ENCODE measurements at regions not wholly inside any gene's neighbourhood (a gene's known extent, or its start where the extent isn't known, plus 50 kb on each side); places are given as distances from the start of the nearest gene placed in this dataset.

GRCh38 chr15:29631076-29632070, 190.9 kb downstream of the TJP1 start:
- H3K27ac ChIP-seq (replicated peaks in 1 of 4) = no peak overlapping the region
- no peaks in the 10 kb centered on the region for H3K36me3 ChIP-seq
- TF ChIP-seq, protein P1, sequence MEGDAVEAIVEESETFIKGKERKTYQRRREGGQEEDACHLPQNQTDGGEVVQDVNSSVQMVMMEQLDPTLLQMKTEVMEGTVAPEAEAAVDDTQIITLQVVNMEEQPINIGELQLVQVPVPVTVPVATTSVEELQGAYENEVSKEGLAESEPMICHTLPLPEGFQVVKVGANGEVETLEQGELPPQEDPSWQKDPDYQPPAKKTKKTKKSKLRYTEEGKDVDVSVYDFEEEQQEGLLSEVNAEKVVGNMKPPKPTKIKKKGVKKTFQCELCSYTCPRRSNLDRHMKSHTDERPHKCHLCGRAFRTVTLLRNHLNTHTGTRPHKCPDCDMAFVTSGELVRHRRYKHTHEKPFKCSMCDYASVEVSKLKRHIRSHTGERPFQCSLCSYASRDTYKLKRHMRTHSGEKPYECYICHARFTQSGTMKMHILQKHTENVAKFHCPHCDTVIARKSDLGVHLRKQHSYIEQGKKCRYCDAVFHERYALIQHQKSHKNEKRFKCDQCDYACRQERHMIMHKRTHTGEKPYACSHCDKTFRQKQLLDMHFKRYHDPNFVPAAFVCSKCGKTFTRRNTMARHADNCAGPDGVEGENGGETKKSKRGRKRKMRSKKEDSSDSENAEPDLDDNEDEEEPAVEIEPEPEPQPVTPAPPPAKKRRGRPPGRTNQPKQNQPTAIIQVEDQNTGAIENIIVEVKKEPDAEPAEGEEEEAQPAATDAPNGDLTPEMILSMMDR (IDR thresholded peaks at IDR 0.05) = no peak
- TF ChIP-seq POLR2A (IDR thresholded peaks at IDR 0.05; ENCODE audit: low read depth) = no peak
- no peak for TF ChIP-seq EP300 (IDR thresholded peaks at IDR 0.05)
- TF ChIP-seq POLR2AphosphoS5 (IDR thresholded peaks at IDR 0.05) = no peak
- WGBS = 62% methylated on average over 10 of the region's 10 CpGs
- H3K4me1 ChIP-seq = no peaks in the 10 kb centered on the region
- H3K4me3 ChIP-seq = no peak overlapping the region
- intact Hi-C loops (cut with DNase I) = no loop called here
- peaks cover 0 to 42% (median 0%) of the 10 kb centered on the region in 4 donors for H3K27me3 ChIP-seq
- DNase-seq (ENCODE audit: extremely low spot score) = no peak
- H3K9me3 ChIP-seq = no peaks in the 10 kb centered on the region

DNA sequence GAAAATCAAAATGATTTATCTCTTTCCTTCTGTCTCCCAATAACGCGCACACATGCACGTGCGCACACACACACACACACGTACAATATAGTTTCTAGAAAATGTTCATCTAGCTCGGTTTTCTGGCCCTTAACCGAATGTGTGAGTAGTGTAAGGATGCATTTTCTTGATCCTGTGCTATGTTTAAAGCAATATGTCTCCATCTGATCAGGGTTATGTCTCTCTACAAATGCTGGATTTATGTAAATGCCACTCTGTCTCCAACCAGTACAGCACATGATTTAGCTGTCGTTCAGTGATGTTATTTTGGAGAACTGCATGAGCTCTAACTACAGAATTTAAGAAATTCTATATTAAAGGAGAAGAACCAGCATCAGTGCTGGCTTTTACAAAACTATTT, 198.0 kb downstream of the TJP1 start:
- no peak overlapping the region for H3K4me3 ChIP-seq
- no peaks in the 10 kb centered on the region for H3K9me3 ChIP-seq
- no peak for DNase-seq (ENCODE audit: extremely low spot score)
- no peaks in the 10 kb centered on the region for H3K4me1 ChIP-seq
- no peaks in the 10 kb centered on the region for H3K27me3 ChIP-seq
- 90% methylated on average over 8 of the region's 8 CpGs for WGBS
- H3K27ac ChIP-seq (replicated peaks in 1 of 4) = no peak overlapping the region
- H3K36me3 ChIP-seq = no peaks in the 10 kb centered on the region
- intact Hi-C loops (cut with DNase I) = no loop called here
- TF ChIP-seq POLR2AphosphoS5 (IDR thresholded peaks at IDR 0.05) (no peak), POLR2A (IDR thresholded peaks at IDR 0.05; ENCODE audit: low read depth) (no peak), EP300 (IDR thresholded peaks at IDR 0.05) (no peak)
- TF ChIP-seq, protein P1 (IDR thresholded peaks at IDR 0.05) = no peak

- 83% methylated on average over 6 of the region's 6 CpGs for WGBS
- H3K36me3 ChIP-seq = no peaks in the 10 kb centered on the region
- H3K27me3 ChIP-seq = peaks cover 0 to 6% (median 0%) of the 10 kb centered on the region in 4 donors
- no peak for TF ChIP-seq POLR2AphosphoS5 (IDR thresholded peaks at IDR 0.05)
- no peaks in the 10 kb centered on the region for H3K9me3 ChIP-seq
- DNase-seq (ENCODE audit: extremely low spot score) = no peak
- H3K27ac ChIP-seq (replicated peaks in 1 of 4) = no peak overlapping the region
- no peaks in the 10 kb centered on the region for H3K4me1 ChIP-seq
- intact Hi-C loops (cut with DNase I) = no loop called here
- H3K4me3 ChIP-seq = no peak overlapping the region
These were observed 199.1 kb downstream of the TJP1 start for GRCh38 chr15:29623116-29623639.

GRCh38 chr15:29622637-29623036, 199.6 kb downstream of the TJP1 start:
- no peaks in the 10 kb centered on the region for H3K36me3 ChIP-seq
- peaks cover 0 to 6% (median 0%) of the 10 kb centered on the region in 4 donors for H3K27me3 ChIP-seq
- no peak for DNase-seq (ENCODE audit: extremely low spot score)
- intact Hi-C loops (cut with DNase I) = no loop called here
- TF ChIP-seq, protein P1 (IDR thresholded peaks at IDR 0.05) = no peak
- TF ChIP-seq POLR2A (IDR thresholded peaks at IDR 0.05; ENCODE audit: low read depth) (no peak), POLR2AphosphoS5 (IDR thresholded peaks at IDR 0.05) (no peak), EP300 (IDR thresholded peaks at IDR 0.05) (no peak)
- H3K4me3 ChIP-seq = no peak overlapping the region
- no peak overlapping the region for H3K27ac ChIP-seq (replicated peaks in 1 of 4)
- H3K9me3 ChIP-seq = no peaks in the 10 kb centered on the region
- 76% methylated on average over 7 of the region's 7 CpGs for WGBS
- H3K4me1 ChIP-seq = no peaks in the 10 kb centered on the region

GRCh38 chr15:29621616-29622015, 200.7 kb downstream of the TJP1 start:
- no peaks in the 10 kb centered on the region for H3K9me3 ChIP-seq
- H3K36me3 ChIP-seq = no peaks in the 10 kb centered on the region
- WGBS = 76% methylated on average over 5 of the region's 5 CpGs
- no peak overlapping the region for H3K27ac ChIP-seq (replicated peaks in 1 of 4)
- intact Hi-C loops (cut with DNase I) = no loop called here
- DNase-seq (ENCODE audit: extremely low spot score) = no peak
- H3K4me3 ChIP-seq = no peak overlapping the region
- no peaks in the 10 kb centered on the region for H3K4me1 ChIP-seq
- TF ChIP-seq, protein P1 (IDR thresholded peaks at IDR 0.05) = no peak
- TF ChIP-seq POLR2A (IDR thresholded peaks at IDR 0.05; ENCODE audit: low read depth) (no peak), EP300 (IDR thresholded peaks at IDR 0.05) (no peak), POLR2AphosphoS5 (IDR thresholded peaks at IDR 0.05) (no peak)
- peaks cover 0 to 6% (median 0%) of the 10 kb centered on the region in 4 donors for H3K27me3 ChIP-seq
